COLO668 (cell line): ENCODE measurements at regions not wholly inside any gene's neighbourhood (a gene's known extent, or its start where the extent isn't known, plus 50 kb on each side); places are given as distances from the start of the nearest gene placed in this dataset.
"Not testable (repeated sequence)": the region's sequence is repeated elsewhere in the genome, so short reads cannot be mapped to it uniquely, and the experiment has no call there.

ENCODE experiments used
- DNase-seq: peaks from one replicate; lab custom pipeline; 2025; ENCODE audit not compliant: unreplicated experiment; lab: John Stamatoyannopoulos, UW

DNA sequence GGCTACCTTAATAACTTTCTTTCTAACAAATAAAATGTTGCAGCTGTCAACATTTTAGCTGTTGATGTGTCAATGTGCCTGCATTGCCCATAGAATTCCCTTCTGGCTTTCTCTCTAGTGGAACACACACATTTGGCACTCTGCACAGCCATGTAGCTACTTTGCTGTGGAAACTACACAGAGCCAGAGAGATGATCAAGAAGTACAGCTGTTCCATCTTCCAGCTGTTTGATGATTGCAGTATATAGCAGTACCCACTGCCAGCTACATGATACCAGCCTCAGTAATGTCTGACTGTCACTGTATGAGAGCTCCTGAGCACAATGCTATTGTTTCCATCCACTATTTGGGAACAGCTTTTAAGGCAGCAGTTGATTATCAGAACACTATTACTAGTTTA is 843.0 kb downstream of the PCDH17 start:
- DNase-seq: no peak

DNA sequence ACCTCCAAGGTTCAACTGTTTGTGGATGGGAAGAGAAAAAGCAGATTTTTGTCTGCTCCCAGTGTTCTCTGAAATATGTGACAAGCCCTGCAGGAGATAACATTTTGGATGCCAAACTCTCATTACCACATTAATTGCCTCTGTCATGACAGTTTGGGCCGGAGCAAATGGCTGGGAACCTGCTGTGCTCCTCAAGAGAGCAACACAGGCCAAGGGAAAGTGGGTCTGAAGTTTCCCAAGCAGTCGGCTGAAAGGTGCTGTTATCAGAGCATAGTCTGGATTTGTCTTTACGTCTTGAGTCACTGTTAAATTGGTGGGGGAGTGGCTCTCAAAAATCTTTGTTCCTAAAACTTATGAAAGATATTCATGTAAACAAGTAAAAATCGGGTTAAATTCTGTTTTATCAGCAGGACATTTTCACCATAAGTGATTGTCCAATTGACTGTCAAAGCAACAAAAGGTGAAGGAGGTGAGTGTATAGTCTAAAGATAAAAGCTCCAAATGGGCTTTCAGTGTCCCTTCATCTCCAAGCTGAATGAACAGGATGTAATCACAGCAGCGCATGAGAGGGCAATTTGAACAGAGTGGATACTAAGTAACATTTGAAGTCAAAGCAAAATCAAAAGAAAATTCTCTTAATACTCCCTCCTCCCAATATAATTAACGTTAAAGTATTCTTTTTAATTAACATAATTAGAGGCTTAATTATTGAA is 844.8 kb downstream of the PCDH17 start:
- DNase-seq: no peak

DNA sequence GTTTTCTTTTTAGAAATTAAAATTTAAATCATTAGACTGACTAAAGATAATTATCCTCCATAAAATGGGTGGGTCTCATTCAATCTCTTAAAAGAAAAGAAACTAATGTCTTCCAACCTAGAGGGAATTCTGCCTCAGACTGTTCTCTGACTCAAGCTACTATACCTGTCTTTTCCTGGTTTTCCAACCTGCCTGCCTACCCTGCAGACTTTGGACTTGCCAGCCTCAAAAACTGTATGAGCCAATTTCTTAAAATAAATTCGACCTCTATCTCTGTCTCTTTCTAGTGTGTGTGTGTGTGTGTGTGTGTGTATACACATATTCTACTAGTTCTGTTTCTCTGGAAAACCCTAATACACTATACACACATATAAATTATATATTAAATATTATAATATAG is 847.3 kb downstream of the PCDH17 start:
- DNase-seq: no peak

DNA sequence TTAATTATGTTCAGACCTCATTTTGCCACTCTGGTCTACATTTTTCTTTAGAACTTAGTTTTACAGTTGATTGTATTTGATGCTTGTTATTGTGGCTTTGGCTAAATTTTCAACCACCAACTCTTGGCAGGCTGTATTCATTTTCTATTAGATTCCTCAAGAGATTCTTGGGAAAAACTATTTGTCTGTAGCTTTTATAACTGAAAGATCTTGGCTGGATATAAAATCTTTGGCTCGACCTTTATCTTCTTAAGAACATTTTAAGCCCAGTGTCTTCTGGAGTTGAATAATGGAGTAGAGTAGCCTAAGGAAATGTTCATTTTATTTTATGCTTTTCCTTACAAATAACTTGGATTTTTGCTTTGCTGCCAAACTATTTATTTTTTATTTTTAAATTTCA is 848.5 kb downstream of the PCDH17 start:
- DNase-seq: no peak

DNA sequence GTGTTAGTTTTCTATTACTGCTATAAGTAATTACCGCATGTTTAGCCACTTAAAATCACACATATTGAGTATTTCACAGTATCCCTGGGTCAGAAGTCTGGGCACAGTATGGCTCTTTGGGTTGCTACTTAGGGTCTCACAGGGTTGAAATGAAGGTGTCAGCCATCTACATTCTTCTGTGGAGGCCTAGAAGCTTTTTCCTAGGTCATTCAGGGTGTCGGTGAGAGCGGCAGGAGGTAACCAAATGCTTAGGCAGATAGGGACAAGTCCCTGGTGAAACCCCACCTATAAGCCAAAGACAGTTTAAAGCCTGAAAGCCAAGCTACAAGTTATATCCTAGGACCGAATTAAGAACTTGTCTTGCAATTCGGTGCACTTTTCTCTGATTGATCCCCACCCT is 856.7 kb downstream of the PCDH17 start:
- no peak for DNase-seq

DNA sequence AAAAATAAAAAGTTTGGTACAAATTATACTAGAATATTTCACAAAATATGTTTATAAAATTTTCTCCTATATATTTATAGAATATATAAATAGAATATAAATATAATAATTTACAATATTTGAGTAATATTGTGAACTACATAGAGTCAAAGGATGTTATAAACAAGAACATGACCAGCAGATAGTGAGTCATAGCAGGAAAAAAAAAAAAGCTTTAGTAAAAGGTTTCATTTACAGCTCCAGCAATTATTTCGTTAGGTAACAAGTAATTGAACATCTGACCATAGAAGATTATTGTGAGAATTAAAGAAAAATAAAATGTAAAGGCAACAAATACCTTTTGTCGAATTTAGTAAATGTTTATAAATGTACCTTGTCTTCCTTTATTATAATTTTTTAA is 864.1 kb downstream of the PCDH17 start:
- no peak for DNase-seq

DNA sequence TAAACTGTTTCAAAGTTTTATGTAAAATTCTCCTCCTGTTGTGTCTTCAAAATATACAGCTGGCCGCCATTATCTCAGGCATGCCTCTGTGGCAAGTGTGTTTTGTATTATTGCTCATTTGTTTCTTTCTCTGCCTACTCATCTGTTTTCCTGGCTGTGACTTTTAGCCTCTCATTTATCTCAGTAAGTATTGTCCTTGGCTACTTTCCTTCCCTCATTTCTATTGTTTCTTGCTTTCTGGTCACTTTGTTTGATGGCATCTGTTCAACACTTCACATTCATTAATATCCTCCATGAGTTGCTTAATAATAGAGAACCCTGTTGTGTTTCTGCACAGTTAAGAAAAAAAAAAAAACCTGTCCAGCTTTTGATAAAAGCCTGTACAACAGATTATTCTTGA is 869.4 kb downstream of the PCDH17 start:
- DNase-seq: no peak

DNA sequence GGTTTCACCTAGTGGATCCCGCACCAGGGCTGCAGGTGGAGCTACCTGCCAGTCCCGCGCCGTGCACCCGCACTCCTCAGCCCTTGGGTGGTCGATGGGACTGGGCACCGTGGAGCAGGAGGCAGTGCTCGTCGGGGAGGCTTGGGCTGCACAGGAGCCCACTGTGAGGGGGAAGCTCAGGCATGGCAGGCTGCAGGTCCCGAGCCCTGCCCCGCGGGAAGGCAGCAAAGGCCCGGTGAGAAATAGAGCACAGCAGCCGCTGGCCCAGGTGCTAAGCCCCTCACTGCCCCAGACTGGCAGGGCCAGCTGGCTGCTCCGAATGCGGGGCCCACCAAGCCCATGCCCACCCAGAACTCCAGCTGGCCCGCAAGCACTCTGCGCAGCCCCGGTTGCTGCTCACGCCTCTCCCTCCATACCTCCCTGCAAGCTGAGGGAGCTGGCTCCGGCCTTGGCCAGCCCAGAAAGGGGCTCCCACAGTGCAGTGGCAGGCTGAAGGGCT is 872.7 kb downstream of the PCDH17 start:
- not testable (repeated sequence) for DNase-seq

DNA sequence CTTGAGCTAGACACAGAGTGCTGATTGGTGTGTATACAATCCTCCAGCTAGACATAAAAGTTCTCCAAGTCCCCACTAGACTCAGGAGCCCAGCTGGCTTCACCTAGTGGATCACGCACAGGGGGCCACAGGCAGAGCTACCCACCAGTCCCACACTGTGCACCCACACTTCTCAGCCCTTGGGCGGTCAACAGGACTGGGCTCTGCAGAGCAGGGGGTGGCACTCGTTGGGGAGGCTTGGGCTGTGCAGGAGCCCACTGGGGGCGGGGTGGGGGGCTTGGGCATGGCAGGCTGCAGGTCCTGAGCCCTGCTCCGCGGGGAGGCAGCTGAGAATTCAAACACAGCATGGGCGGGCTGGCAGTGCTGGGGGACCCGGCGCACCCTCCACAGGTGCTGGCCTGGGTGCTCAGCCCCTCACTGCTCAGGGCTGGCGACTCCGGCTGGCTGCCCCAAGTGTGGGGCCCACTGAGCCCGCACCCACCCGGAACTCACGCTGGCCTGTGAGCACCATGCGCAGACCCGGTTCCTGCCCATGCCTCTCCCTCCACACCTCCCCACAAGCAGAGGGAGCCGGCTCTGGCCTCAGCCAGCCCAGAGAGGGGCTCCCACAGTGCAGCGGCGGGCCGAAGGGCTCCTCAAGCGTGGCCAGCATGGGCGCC is 873.8 kb downstream of the PCDH17 start:
- not testable (repeated sequence) for DNase-seq

DNA sequence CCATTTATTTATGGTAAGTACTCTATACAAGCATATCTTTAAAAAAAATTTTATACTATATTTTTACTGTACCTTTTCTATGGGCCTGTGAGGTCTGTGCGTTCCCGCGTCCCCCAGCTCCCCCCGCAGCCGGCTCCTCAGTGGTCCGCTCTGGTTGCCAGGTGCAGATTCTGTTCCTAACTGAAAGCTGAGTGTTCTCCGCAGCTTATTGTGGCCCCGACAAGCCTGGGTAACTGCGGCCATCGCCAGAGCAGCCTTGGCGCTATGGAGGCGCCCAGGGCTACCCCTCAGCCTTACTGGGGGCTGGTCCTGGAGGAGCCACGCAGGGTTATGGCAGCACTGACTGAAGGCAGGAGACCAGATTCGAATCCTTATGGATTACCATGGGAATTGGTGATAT is 896.8 kb downstream of the PCDH17 start:
- DNase-seq: no peak

DNA sequence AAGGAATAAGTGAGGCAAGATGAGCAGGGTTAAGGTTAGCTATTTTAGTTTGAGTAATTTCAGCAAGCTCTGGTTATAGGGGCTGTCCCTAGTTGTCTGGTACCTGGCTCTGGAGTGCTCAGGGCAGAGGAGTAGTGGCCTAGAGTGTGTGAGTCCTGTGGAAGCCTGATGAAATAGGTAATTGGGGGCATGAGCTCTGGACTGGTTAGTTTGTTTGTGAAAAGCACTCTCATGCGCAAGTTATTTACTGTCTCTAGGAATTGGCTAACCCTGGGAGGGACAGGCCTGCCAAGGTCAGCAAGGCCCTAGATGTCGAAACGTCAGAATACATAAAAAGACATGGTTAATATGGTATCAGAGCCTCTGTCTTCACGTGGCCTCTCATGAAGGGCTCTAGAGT is 900.1 kb downstream of the PCDH17 start:
- DNase-seq: no peak

DNA sequence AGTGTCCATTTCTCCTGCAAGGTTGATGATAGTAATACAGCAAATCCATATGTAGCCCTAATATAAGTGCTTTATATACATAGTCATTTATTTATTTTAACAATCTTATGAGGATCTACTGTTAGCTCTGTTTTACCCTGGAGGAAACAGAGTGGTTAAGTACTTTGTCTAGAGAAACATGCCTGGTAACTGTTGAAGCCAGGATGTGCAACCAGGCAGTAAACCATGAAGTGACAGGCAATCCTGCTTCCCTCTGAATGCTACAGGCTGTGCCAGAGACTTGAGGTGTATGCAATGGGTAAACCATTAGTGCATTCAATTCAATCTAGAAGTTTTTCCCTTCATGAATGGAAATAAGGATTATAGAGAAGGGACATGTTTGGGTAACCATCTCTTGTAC is 911.0 kb downstream of the PCDH17 start:
- no peak for DNase-seq

DNA sequence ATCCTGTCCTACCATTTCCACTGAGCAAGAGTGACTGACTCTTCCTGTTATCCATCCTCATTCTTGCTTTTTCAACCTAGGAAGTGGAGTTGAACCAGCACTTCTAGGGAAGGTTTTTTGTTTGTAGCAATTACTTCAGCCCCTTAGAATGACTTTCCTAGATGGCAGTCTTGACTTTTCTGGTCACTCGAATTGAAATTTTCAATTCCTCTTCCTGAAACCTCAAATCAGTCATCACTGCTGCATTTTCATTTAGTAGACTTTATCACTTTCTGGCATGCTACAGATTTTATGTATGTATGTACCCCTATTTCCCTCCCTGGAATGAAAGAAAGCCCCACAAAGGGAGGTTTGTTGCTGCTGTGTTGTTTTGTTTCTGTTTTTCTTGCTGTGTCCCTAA is 915.9 kb downstream of the PCDH17 start:
- no peak for DNase-seq

DNA sequence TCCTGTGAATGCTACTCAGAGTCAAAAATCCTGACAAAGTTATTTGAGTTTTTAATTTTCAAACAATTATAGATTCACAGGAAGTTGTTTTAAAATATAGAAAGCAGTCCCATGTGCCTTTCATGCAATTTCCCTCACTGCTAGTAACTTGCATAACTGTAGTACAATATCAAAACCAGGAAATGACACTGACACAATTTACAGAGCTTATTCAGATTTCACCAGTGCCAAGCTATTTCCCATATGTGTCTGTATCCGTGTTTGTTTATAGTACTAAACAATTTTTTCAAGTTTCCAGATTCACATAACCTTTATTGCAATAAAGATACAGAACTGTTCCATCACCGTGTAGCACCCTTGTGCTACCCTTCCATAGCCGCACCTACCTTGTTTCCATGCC is 934.6 kb downstream of the PCDH17 start:
- no peak for DNase-seq

DNA sequence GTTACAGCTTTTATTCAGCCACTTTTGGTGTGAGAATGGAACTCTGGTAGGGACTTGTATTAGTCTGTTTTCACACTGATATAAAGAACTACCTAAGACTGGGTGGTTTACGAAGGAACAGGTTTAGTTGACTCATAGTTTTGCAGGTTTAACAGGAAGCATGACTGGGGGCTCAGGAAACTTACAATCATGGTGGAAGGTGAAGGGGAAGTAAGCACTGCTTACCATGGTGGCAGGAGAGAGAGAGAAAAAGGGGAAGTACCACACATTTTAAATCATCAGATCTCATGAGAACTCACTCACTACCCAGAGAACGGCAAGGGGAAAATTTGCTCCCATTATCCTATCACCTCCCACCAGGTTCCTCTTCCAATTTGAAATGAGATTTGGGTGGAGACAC is 942.2 kb downstream of the PCDH17 start:
- DNase-seq: no peak

DNA sequence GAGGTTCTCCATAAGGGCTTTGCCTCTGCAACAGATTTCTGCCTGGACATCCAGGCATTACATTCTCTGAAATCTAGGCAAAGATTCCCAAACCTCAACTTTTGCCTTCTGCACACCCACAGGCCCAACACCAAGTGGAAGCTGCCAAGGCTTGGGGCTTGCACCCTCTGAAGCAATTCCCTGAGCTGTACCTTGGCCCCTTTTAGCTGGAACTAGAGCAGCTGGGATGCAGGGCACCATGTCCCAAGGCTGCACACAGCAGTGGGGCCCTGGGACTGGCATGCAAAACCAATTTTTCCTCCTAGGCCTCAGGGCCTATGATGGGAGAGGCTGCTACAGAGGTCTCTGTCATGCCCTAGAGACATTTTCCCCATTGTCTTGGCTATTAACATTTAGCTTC is 943.2 kb downstream of the PCDH17 start:
- DNase-seq: no peak

DNA sequence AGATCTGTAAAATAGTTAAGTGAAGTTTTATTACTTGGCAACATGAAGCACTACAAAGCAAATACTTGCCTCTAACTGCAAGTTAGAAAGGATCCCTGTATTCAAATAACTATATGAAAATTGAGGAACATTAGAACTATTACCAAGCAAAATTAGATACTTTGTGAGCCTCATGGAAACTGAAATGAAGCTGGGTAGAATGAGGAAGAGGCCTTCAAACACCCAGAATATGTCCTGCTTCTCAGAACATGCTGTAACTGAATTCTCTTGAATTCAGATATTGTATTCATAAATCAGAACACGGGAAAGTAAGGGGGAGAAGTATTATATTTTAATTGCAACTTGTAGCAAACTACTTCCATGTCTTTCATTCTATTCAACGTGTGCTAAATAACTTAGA is 947.9 kb downstream of the PCDH17 start:
- DNase-seq: no peak

DNA sequence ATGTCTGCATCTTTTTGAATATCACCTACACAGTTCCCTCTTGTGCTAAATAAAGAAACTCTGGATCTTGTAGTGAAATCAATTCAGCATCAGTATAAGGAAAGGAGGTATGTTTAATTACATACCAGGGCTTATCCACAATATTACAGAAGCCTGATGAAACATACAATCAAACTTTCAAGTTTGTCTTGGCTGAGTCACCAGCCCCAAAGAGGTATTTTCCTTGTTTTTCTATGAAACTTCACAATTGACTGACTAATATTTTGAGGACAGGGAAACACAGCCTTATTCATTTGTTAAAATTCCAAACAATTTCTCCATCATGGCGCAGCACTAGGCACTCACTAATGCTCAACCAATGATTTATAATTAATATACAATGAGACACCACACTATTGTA is 952.4 kb downstream of the PCDH17 start:
- DNase-seq: no peak

DNA sequence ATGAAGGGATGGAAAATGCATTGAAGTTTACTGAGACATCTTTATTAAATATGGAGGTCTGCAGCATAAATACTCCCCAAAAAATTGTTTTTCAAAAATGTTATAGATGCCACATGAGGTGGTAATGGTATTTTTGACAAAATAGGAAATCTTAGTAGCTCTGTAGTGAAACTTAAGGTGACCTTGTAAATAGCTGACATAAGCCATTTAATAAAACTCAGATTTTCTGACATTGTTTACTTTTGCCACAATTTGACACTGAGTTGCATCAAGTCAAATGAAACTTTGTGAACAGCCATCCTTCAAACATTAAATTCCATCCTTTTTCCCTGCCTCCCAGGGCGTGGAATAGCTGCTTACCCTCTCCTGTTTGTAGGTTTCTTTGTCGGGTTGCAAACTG is 953.1 kb downstream of the PCDH17 start:
- no peak for DNase-seq

DNA sequence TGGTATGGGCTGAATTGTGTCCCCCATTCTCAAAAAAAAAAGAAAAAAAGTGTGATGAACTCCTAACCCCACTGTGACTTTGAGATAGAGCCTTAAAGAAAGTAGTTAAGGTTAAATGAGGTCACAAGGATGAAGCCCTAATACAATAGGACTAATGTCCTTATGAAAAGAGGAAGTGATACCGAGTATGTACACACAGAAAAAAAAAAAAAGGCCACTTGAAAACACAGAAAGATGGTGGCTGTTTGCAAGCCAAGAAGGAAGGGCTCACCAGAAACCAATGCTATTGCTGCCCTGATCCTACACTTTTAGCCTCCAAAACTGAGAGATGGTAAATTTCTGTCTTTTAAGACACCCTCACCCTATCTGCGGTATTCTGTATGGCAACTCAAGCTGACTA is 955.6 kb downstream of the PCDH17 start:
- no peak for DNase-seq

DNA sequence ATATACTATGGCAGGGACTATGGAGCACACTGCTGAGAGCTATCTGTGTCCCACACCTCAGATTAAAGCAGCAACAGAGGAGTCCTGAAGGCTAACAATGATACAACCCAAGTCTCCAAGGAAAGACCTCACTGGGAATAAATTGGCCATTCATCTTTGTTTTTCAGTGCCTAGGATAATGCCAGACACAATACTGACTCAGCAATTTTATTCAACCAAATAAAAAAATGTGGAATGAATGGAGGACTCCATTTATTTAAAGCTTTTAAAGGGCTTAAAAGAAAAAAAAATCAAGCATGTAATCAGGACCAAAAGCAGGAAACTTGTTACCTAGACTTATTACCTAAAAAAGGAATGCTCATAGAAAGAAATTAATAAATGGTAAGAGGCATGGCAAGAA is 960.5 kb downstream of the PCDH17 start:
- no peak for DNase-seq

DNA sequence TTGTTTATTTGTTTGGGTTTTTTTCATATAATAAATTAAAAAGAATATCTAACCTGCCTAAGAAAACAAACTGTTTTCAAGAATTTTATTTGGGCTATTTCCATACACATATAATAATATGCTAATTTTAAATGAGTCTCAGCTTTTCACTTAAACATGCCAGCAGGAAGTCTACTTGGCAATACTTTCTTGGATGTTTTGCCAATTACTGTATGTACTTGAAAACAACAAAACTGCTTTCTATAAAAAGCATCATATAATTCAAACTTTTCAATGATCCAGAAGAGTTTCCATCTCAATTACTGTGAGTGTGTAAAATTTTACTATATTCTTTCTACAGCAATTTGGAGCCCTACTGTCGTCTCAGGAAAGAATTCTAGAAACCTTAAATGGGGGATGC is 961.2 kb downstream of the PCDH17 start:
- no peak for DNase-seq
